Hepatocyte (in vitro differentiated cells): ENCODE measurements at regions not wholly inside any gene's neighbourhood (a gene's known extent, or its start where the extent isn't known, plus 50 kb on each side); places are given as distances from the start of the nearest gene placed in this dataset.

Experiments
- EZH2 ChIP-seq: fragments of 200-600 bp; sonication (generic); IDR thresholded peaks from 2 replicates; pipeline ENCODE4 v1.6.1; 2016; ENCODE audit warnings: antibody characterized with exemption, mild to moderate bottlenecking, borderline replicate concordance
- EZH2phosphoT487 ChIP-seq: fragments of 200-600 bp; sonication (generic); IDR thresholded peaks from one replicate; pipeline ENCODE4 v1.6.1; 2018; ENCODE audit warnings: antibody characterized with exemption, mild to moderate bottlenecking, low read depth, moderate library complexity; ENCODE audit not compliant: unreplicated experiment, severe bottlenecking

DNA sequence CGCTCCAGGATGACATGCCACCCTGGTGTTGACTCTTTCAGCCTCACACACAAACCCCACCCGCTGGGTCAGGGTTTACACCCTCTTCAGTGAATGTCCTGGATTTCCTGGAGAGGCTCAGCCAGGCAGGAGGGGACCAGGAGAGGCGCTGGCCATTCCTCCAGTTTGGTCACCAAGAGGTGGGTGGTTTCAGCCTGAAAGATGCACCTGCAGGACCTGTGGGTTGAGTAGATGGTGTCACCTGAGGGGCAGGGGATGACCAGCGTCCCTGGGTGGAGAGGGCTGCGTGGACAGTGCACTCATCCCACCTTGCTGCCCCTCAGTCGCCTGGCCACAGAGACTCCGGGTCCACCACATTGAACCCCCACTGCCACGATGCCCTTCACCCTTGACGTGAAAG lies 179.7 kb downstream of the ASMT start:
- TF ChIP-seq EZH2: no peak
- no peak for TF ChIP-seq EZH2phosphoT487
